ENCODE measurements at regions not wholly inside any gene's neighbourhood (a gene's known extent, or its start where the extent isn't known, plus 50 kb on each side); places are given as distances from the start of the nearest gene placed in this dataset.

DNA sequence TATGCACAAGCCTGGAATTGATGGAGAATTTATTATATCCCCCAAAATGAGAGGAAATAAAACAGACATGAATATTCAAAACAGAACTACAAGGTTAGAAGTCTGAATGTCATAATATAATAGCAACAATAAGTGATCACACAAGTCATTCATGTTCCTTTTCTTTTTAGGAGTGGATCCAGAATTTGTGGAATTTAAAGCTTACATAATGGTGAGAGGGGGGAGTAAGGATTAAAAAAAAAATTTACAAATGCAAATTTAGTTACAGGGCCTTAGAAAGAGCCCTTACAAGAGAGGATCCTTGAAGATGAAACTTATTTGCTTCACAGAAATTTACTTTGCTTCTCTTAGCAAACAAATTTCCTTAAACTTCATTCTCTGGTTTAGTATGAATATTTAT lies 716.1 kb upstream of the CXADR start:
- no peaks in the 10 kb centered on the region for H3K36me3 Mint-ChIP-seq
- no peak overlapping the region for H3K27ac Mint-ChIP-seq
- TF ChIP-seq, protein P1, sequence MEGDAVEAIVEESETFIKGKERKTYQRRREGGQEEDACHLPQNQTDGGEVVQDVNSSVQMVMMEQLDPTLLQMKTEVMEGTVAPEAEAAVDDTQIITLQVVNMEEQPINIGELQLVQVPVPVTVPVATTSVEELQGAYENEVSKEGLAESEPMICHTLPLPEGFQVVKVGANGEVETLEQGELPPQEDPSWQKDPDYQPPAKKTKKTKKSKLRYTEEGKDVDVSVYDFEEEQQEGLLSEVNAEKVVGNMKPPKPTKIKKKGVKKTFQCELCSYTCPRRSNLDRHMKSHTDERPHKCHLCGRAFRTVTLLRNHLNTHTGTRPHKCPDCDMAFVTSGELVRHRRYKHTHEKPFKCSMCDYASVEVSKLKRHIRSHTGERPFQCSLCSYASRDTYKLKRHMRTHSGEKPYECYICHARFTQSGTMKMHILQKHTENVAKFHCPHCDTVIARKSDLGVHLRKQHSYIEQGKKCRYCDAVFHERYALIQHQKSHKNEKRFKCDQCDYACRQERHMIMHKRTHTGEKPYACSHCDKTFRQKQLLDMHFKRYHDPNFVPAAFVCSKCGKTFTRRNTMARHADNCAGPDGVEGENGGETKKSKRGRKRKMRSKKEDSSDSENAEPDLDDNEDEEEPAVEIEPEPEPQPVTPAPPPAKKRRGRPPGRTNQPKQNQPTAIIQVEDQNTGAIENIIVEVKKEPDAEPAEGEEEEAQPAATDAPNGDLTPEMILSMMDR (IDR thresholded peaks at IDR 0.05; ENCODE audit: unreplicated experiment), result no peak
- H3K27me3 Mint-ChIP-seq (ENCODE audit: low read depth), result no peaks in the 10 kb centered on the region
- peaks cover 16% of the 10 kb centered on the region for H3K4me1 Mint-ChIP-seq
- H3K4me3 Mint-ChIP-seq, result no peak overlapping the region
- peaks cover 9% of the 10 kb centered on the region for H3K9me3 Mint-ChIP-seq
- DNase-seq (ENCODE audit: low spot score in 2 of 2, unreplicated experiment in 2 of 2), result no peak

DNA sequence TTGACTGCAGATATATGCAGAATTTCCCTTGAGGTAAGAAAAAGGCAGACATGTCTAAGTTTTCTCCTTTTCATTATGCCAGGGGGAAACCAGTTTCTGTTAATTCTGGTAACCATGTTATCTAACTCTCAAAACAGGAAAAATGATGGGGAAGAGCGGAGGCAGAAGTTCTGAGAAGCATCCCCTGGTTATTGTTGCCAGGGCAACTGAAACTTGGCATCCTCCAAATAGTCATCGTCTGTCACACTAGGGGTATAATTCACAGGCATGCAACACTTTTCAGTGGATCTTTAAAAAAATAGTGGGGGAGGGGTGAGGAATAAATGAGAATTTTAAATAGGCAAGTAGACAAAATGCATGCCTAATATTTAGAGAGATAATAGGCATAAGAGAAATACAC lies 715.3 kb upstream of the CXADR start:
- Mint-ChIP-seq H3K9me3 (peaks cover 13% of the 10 kb centered on the region), H3K36me3 (no peaks in the 10 kb centered on the region), H3K4me1 (peaks cover 16% of the 10 kb centered on the region), H3K27me3 (ENCODE audit: low read depth) (no peaks in the 10 kb centered on the region), H3K4me3 (no peak overlapping the region), H3K27ac (no peak overlapping the region)
- TF ChIP-seq, protein P1 (IDR thresholded peaks at IDR 0.05; ENCODE audit: unreplicated experiment), result no peak
- DNase-seq (ENCODE audit: low spot score in 2 of 2, unreplicated experiment in 2 of 2), result no peak

DNA sequence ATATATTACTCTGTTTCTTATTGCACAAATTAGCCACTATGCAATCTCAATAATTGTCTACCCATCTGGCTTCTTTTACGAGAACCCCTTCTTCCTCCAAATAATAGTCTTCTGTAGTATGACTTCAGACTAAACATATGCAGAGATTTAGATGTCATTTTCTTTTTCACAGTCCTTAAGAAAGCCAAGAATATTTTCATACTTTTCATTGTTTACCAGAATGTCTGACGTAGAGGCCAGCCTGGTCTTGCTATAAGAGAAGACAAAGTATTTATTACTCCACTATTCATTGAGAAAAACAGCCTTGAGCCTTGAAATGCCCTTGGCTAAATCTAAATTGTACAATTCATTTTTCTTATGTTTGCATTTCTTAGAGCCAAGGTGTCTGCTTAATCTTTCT lies 714.9 kb upstream of the CXADR start:
- peaks cover 16% of the 10 kb centered on the region for H3K4me1 Mint-ChIP-seq
- no peaks in the 10 kb centered on the region for H3K27me3 Mint-ChIP-seq (ENCODE audit: low read depth)
- H3K4me3 Mint-ChIP-seq, result no peak overlapping the region
- no peak overlapping the region for H3K27ac Mint-ChIP-seq
- peaks cover 13% of the 10 kb centered on the region for H3K9me3 Mint-ChIP-seq
- no peak for DNase-seq (ENCODE audit: low spot score in 2 of 2, unreplicated experiment in 2 of 2)
- no peaks in the 10 kb centered on the region for H3K36me3 Mint-ChIP-seq
- TF ChIP-seq, protein P1 (IDR thresholded peaks at IDR 0.05; ENCODE audit: unreplicated experiment), result no peak

DNA sequence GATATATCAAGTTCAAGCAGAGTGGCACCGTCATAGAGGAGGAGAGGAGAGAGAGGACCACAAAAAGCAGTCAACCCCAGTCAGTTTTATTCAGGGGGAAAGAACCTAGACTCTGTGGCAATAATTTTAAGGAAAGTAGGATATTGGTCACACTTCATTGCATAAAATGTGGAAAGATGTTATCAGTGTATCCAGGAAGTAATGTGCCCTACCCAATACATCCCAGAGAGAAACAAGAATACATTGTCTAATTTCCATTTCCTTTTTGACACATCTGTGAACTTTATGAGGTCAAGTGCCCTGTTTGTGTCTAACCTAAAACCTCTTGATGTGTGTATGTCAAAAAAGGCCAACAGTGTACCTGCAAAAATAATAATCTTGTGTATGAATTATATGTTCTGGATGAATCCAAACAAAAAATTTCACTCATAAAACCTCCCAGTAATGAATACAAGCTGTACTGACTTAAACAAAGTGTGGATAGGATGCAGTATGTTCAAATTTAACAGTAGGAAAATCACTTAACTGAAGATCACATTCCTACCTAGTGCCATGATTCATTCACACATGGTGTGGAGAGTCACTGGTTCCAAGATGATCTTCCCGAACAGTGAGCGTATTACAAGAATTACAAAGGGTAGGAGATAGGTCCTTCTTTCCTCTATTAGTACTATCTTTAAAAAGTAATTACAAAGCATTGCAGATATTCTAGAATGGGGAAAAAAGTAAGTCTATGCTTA lies 712.1 kb upstream of the CXADR start:
- H3K36me3 Mint-ChIP-seq, result peaks cover 12% of the 10 kb centered on the region
- H3K9me3 Mint-ChIP-seq, result peaks cover 26% of the 10 kb centered on the region
- no peaks in the 10 kb centered on the region for H3K27me3 Mint-ChIP-seq (ENCODE audit: low read depth)
- TF ChIP-seq, protein P1 (IDR thresholded peaks at IDR 0.05; ENCODE audit: unreplicated experiment), result no peak
- no peak overlapping the region for H3K27ac Mint-ChIP-seq
- no peak for DNase-seq (ENCODE audit: low spot score in 2 of 2, unreplicated experiment in 2 of 2)
- H3K4me3 Mint-ChIP-seq, result no peak overlapping the region
- H3K4me1 Mint-ChIP-seq, result peaks cover 10% of the 10 kb centered on the region

DNA sequence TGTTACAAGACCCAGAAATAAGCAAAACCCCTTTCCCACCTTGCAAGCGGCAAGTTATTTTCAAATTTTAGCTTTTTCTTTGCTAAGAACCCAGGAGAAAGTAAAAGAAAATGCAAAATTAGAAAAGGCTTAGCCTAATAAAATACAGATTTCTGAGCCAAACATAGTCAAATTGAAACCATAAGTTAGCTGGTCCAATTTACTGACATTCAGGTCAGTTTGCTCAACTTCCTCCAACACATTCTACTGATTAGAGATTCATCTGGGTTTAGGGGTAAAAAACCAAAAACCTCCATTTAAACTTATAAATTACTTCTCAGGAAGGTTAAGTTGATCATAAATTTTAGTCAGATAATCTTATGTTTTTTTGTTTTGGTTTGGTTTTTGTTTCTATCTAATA lies 701.8 kb upstream of the CXADR start:
- Mint-ChIP-seq H3K36me3 (peaks cover 2% of the 10 kb centered on the region), H3K4me3 (no peak overlapping the region), H3K4me1 (peaks cover 6% of the 10 kb centered on the region), H3K27me3 (ENCODE audit: low read depth) (no peaks in the 10 kb centered on the region), H3K9me3 (peaks cover 9% of the 10 kb centered on the region), H3K27ac (no peak overlapping the region)
- TF ChIP-seq, protein P1 (IDR thresholded peaks at IDR 0.05; ENCODE audit: unreplicated experiment), result no peak
- DNase-seq (ENCODE audit: low spot score in 2 of 2, unreplicated experiment in 2 of 2), result no peak

Measured in mesothelial cell of epicardium (in vitro differentiated cells).